ENCODE measurements at regions not wholly inside any gene's neighbourhood (a gene's known extent, or its start where the extent isn't known, plus 50 kb on each side); places are given as distances from the start of the nearest gene placed in this dataset.

GRCh38 chr21:22552390-22552789, 1554.2 kb downstream of the NCAM2 start (continued):
- no peak for TF ChIP-seq CTCF (IDR thresholded peaks at IDR 0.05; ENCODE audit: control extremely low read depth in 1 of 3, insufficient read depth in 1 of 3, low read depth in 1 of 3, low read length in 3 of 3)
- no peak for TF ChIP-seq CBX5 (IDR thresholded peaks at IDR 0.05; ENCODE audit: low read depth, low read length)
- no peak for TF ChIP-seq FOSL1 (IDR thresholded peaks at IDR 0.05; ENCODE audit: insufficient read depth, low read depth, low read length)

Data from H1 (cell line).